T-helper 17 cell (primary cell): ENCODE measurements at regions not wholly inside any gene's neighbourhood (a gene's known extent, or its start where the extent isn't known, plus 50 kb on each side); places are given as distances from the start of the nearest gene placed in this dataset.
"Not testable (repeated sequence)": the region's sequence is repeated elsewhere in the genome, so short reads cannot be mapped to it uniquely, and the experiment has no call there.

Experiments used
- ATAC-seq: fragments of 150-1000 bp; cut with Tn5 transposase; 2 replicates; pipeline ENCODE4 v1.10.0; 2021; ENCODE audit warnings: mild to moderate bottlenecking, moderate library complexity
- DNase-seq, 3 donors: peaks; one replicate each; pipeline versions ENCODE4 v3.0.0 to v3.0.0-alpha.2; 2020 to 2021
- H3K9me3 ChIP-seq: one replicate; pipeline ENCODE4 v1.7.0; 2013; ENCODE audit warnings: low read length, mild to moderate bottlenecking; ENCODE audit not compliant: control insufficient read depth, poor library complexity, severe bottlenecking
- H3K27ac Mint-ChIP-seq: one replicate; pipeline ENCODE4 v1.8.0; 2022; ENCODE audit warnings: mild to moderate bottlenecking, moderate library complexity, mixed read lengths
- H3K27me3 Mint-ChIP-seq: one replicate; pipeline ENCODE4 v1.8.0; 2022; ENCODE audit warnings: mixed read lengths
- H3K36me3 Mint-ChIP-seq: one replicate; pipeline ENCODE4 v1.8.0; 2022; ENCODE audit warnings: low read depth, mixed read lengths
- H3K4me1 Mint-ChIP-seq: one replicate; pipeline ENCODE4 v1.8.0; 2022; ENCODE audit warnings: mild to moderate bottlenecking, mixed read lengths
- H3K4me3 Mint-ChIP-seq: one replicate; pipeline ENCODE4 v1.8.0; 2022; ENCODE audit warnings: mild to moderate bottlenecking, moderate library complexity, mixed read lengths

DNA sequence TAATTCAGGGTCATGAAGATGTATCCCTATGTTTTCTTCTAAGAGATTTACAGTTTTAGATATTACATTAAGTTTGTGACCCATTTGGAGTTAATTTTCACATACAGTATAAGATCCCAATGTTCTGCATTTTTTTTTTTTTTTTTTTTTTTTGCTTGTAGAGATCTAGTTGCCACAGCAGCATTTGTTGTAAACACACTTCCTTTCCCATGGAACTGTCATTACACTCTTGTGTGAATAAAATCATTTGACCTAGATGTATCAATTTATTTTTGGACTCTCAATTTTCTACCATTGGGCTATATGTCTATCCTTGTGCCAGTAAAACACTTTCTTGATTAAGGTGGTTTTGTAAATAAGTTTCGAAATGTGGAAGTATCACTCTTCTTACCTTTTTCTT is 1107.2 kb downstream of the TECRL start:
- H3K27me3 Mint-ChIP-seq = no peaks in the 10 kb centered on the region
- DNase-seq = no peak

GRCh38 chr4:63296773-63297172 is 1112.5 kb downstream of the TECRL start:
- Mint-ChIP-seq H3K27ac (no peak overlapping the region), H3K36me3 (no peaks in the 10 kb centered on the region), H3K27me3 (no peaks in the 10 kb centered on the region), H3K4me1 (no peaks in the 10 kb centered on the region), H3K4me3 (no peak overlapping the region)
- ATAC-seq (no peak), DNase-seq (no peak)
- H3K9me3 ChIP-seq = no peaks in the 10 kb centered on the region

More for the DNA sequence above, 1107.2 kb downstream of the TECRL start:
- Mint-ChIP-seq H3K36me3 (no peaks in the 10 kb centered on the region), H3K4me3 (no peak overlapping the region), H3K4me1 (no peaks in the 10 kb centered on the region), H3K27ac (no peak overlapping the region)
- H3K9me3 ChIP-seq = no peaks in the 10 kb centered on the region
- ATAC-seq = no peak

- Mint-ChIP-seq H3K27ac (no peak overlapping the region), H3K4me1 (no peaks in the 10 kb centered on the region), H3K27me3 (no peaks in the 10 kb centered on the region), H3K4me3 (no peak overlapping the region), H3K36me3 (no peaks in the 10 kb centered on the region)
- DNase-seq = no peak
- no peaks in the 10 kb centered on the region for H3K9me3 ChIP-seq
- ATAC-seq = no peak
Observed at GRCh38 chr4:63275491-63275890, 1133.8 kb downstream of the TECRL start.

GRCh38 chr4:63269156-63269555 is 1140.1 kb downstream of the TECRL start:
- no peak for DNase-seq
- ATAC-seq = no peak
- Mint-ChIP-seq H3K36me3 (no peaks in the 10 kb centered on the region), H3K4me1 (no peaks in the 10 kb centered on the region), H3K27me3 (no peaks in the 10 kb centered on the region), H3K4me3 (no peak overlapping the region), H3K27ac (no peak overlapping the region)
- H3K9me3 ChIP-seq = no peaks in the 10 kb centered on the region

DNA sequence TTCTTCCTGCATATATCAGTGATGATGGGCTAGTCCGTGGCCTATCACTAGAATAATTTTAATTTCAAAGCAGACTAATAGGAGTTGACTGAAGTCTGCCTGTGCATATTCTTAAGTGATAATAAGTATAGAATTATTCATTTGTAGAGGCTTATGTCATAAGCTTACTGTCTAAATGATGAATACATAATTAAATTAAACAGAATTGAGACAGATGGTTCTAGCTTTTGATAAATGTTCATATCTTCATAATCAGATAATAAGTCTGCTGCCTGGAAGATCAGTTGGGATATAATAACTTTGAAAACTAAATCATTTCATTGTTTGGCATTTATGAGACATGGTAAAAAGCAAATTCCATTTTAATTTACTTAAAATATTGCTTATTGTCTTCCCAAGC is 1175.6 kb downstream of the TECRL start:
- DNase-seq (no peak), ATAC-seq (no peak)
- Mint-ChIP-seq H3K27me3 (no peaks in the 10 kb centered on the region), H3K27ac (no peak overlapping the region), H3K36me3 (no peaks in the 10 kb centered on the region), H3K4me1 (no peaks in the 10 kb centered on the region), H3K4me3 (no peak overlapping the region)
- no peaks in the 10 kb centered on the region for H3K9me3 ChIP-seq

GRCh38 chr4:63232058-63232457 is 1177.2 kb downstream of the TECRL start:
- no peak for ATAC-seq
- DNase-seq = no peak
- no peak overlapping the region for H3K27ac Mint-ChIP-seq

DNA sequence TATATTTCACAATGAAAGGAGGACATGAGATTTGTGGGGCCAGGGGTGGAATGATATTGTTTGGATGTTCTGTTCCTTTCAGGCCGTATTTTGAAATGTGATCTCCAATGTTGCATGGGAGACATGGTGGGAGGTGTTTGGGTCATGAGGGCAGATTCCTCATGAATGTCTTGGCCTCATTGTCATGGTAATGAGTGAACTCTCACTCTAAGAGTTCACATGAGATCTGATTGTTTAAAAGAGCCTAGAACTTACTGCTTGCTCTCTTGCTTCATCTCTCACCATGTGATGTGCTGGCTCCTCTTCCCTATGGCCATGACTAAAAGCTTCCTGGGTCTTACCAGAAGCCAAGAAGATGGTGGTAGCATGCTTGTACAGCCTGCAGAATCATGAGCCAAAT is 1183.0 kb downstream of the TECRL start:
- Mint-ChIP-seq H3K4me1 (no peaks in the 10 kb centered on the region), H3K27ac (no peak overlapping the region), H3K4me3 (no peak overlapping the region), H3K36me3 (no peaks in the 10 kb centered on the region), H3K27me3 (no peaks in the 10 kb centered on the region)
- ATAC-seq (no peak), DNase-seq (no peak)
- H3K9me3 ChIP-seq = no peaks in the 10 kb centered on the region

More at GRCh38 chr4:63232058-63232457, 1177.2 kb downstream of the TECRL start:
- no peaks in the 10 kb centered on the region for H3K9me3 ChIP-seq
- no peaks in the 10 kb centered on the region for H3K4me1 Mint-ChIP-seq
- no peak overlapping the region for H3K4me3 Mint-ChIP-seq
- H3K27me3 Mint-ChIP-seq = no peaks in the 10 kb centered on the region
- no peaks in the 10 kb centered on the region for H3K36me3 Mint-ChIP-seq

- H3K27ac Mint-ChIP-seq = no peak overlapping the region
- no peaks in the 10 kb centered on the region for H3K36me3 Mint-ChIP-seq
- no peak overlapping the region for H3K4me3 Mint-ChIP-seq
- DNase-seq (no peak), ATAC-seq (no peak)
- no peaks in the 10 kb centered on the region for H3K9me3 ChIP-seq
- H3K4me1 Mint-ChIP-seq = no peaks in the 10 kb centered on the region
- no peaks in the 10 kb centered on the region for H3K27me3 Mint-ChIP-seq
Observed at GRCh38 chr4:63222466-63222865, 1186.8 kb downstream of the TECRL start.

GRCh38 chr4:63221477-63221876 is 1187.8 kb downstream of the TECRL start:
- H3K36me3 Mint-ChIP-seq = no peaks in the 10 kb centered on the region
- no peaks in the 10 kb centered on the region for H3K27me3 Mint-ChIP-seq
- DNase-seq (no peak), ATAC-seq (no peak)
- no peaks in the 10 kb centered on the region for H3K9me3 ChIP-seq
- no peaks in the 10 kb centered on the region for H3K4me1 Mint-ChIP-seq
- H3K27ac Mint-ChIP-seq = no peak overlapping the region
- H3K4me3 Mint-ChIP-seq = no peak overlapping the region

- H3K36me3 Mint-ChIP-seq = no peaks in the 10 kb centered on the region
Observed at GRCh38 chr4:63218856-63219255, 1190.4 kb downstream of the TECRL start.

GRCh38 chr4:63214076-63214475 is 1195.2 kb downstream of the TECRL start:
- H3K4me3 Mint-ChIP-seq = no peak overlapping the region
- no peaks in the 10 kb centered on the region for H3K27me3 Mint-ChIP-seq
- H3K9me3 ChIP-seq = no peaks in the 10 kb centered on the region
- H3K4me1 Mint-ChIP-seq = no peaks in the 10 kb centered on the region
- no peaks in the 10 kb centered on the region for H3K36me3 Mint-ChIP-seq
- no peak for DNase-seq
- no peak overlapping the region for H3K27ac Mint-ChIP-seq
- ATAC-seq = no peak

More at GRCh38 chr4:63218856-63219255, 1190.4 kb downstream of the TECRL start:
- H3K4me1 Mint-ChIP-seq = no peaks in the 10 kb centered on the region
- no peak overlapping the region for H3K27ac Mint-ChIP-seq
- H3K9me3 ChIP-seq = no peaks in the 10 kb centered on the region
- ATAC-seq (no peak), DNase-seq (no peak)
- H3K4me3 Mint-ChIP-seq = no peak overlapping the region
- H3K27me3 Mint-ChIP-seq = no peaks in the 10 kb centered on the region

DNA sequence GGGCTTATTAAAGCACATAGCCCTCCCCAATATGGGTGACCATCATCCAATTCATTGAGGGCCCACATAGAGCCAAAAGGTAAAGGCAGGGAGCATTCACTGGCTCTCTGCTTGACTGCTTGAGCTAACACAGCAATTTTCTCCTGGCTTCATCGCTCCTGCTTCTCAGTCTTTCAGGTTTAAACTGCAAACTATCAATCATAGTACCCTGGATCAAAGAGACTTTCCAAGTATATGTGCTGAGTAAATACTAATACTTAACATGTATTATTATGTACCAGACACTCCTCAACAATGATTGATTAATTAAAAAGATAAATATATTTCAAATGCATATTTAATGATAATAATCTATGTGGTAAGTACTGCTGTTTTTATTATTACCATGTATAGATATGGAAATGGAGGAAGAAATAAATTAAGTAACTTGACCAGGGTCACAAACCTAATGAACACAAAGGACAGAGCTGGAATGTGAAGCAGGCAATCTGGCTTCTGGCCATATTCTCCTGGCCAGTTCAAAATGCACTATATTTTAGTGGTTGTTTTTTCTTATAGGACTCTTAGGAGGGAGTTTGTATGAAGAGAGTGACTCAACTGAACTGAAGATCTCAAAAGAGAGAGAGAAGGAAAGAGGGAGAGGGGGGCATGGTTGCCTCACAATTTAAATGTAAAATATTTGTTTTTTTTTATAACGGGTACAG is 1197.3 kb downstream of the TECRL start:
- H3K4me1 Mint-ChIP-seq = no peaks in the 10 kb centered on the region
- ATAC-seq (no peak), DNase-seq (no peak)
- no peaks in the 10 kb centered on the region for H3K9me3 ChIP-seq
- H3K27me3 Mint-ChIP-seq = no peaks in the 10 kb centered on the region
- H3K36me3 Mint-ChIP-seq = no peaks in the 10 kb centered on the region
- no peak overlapping the region for H3K27ac Mint-ChIP-seq
- H3K4me3 Mint-ChIP-seq = no peak overlapping the region

- ATAC-seq (no peak), DNase-seq (no peak)
- H3K9me3 ChIP-seq = no peaks in the 10 kb centered on the region
- H3K4me1 Mint-ChIP-seq = no peaks in the 10 kb centered on the region
- no peaks in the 10 kb centered on the region for H3K27me3 Mint-ChIP-seq
- H3K27ac Mint-ChIP-seq = no peak overlapping the region
- H3K4me3 Mint-ChIP-seq = no peak overlapping the region
- no peaks in the 10 kb centered on the region for H3K36me3 Mint-ChIP-seq
Observed at GRCh38 chr4:63211375-63211774, 1197.9 kb downstream of the TECRL start.

DNA sequence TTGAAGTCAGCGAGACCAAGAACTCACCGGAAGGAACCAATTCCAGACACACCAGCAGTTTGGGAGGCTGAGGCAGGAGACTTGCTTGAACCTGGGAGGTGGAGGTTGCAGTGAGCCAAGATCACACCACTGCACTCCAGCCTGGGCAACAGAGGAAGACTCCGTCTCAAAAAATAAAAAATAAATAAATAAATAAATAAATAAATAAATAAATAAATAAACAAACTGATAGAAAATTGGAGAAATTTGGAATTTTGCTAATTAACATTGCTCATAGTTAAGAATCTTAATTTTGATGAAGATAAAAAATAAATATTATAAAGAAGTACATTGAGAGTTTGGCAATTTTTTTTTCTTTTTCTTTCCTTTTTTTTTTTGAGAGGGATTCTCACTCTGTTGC is 1216.2 kb downstream of the TECRL start:
- not testable (repeated sequence) for DNase-seq, H3K27ac Mint-ChIP-seq, H3K9me3 ChIP-seq

More for the DNA sequence above, 1216.2 kb downstream of the TECRL start:
- not testable (repeated sequence) for H3K36me3 Mint-ChIP-seq, H3K27me3 Mint-ChIP-seq, ATAC-seq, H3K4me3 Mint-ChIP-seq, H3K4me1 Mint-ChIP-seq
